HEK293 (cell line): ENCODE measurements at regions not wholly inside any gene's neighbourhood (a gene's known extent, or its start where the extent isn't known, plus 50 kb on each side); places are given as distances from the start of the nearest gene placed in this dataset.

Source experiments
- REST ChIP-seq: fragments of 450-650 bp; formaldehyde crosslinking; IDR thresholded peaks from 2 replicates; pipeline ENCODE4 v1.5.1; 2016; ENCODE audit warnings: missing biosample characterization, missing genetic modification characterization
- ZEB2 ChIP-seq: fragments of 450-650 bp; formaldehyde crosslinking; IDR thresholded peaks from 2 replicates; pipeline ENCODE4 v1.5.1; 2016; ENCODE audit warnings: missing biosample characterization, missing genetic modification characterization
- ZNF239 ChIP-seq: fragments of 450-650 bp; formaldehyde crosslinking; IDR thresholded peaks from 2 replicates; pipeline ENCODE4 v1.5.1; 2016; ENCODE audit warnings: missing biosample characterization, missing genetic modification characterization
- TF ChIP-seq, protein P1 (sequence below): fragments of 450-650 bp; formaldehyde crosslinking; IDR thresholded peaks from 2 replicates; pipeline ENCODE4 v1.5.1; 2016; ENCODE audit warnings: missing biosample characterization, missing genetic modification characterization

GRCh38 chr18:60452421-60452820, 79.8 kb upstream of the MC4R start:
- no peak for TF ChIP-seq REST (tag by site-specific recombination)
- TF ChIP-seq, protein P1, sequence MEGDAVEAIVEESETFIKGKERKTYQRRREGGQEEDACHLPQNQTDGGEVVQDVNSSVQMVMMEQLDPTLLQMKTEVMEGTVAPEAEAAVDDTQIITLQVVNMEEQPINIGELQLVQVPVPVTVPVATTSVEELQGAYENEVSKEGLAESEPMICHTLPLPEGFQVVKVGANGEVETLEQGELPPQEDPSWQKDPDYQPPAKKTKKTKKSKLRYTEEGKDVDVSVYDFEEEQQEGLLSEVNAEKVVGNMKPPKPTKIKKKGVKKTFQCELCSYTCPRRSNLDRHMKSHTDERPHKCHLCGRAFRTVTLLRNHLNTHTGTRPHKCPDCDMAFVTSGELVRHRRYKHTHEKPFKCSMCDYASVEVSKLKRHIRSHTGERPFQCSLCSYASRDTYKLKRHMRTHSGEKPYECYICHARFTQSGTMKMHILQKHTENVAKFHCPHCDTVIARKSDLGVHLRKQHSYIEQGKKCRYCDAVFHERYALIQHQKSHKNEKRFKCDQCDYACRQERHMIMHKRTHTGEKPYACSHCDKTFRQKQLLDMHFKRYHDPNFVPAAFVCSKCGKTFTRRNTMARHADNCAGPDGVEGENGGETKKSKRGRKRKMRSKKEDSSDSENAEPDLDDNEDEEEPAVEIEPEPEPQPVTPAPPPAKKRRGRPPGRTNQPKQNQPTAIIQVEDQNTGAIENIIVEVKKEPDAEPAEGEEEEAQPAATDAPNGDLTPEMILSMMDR (tag by site-specific recombination): no peak
- TF ChIP-seq ZNF239 (tag by site-specific recombination): no peak
- no peak for TF ChIP-seq ZEB2 (tag by site-specific recombination)
